Endodermal cell (in vitro differentiated cells): ENCODE measurements at regions not wholly inside any gene's neighbourhood (a gene's known extent, or its start where the extent isn't known, plus 50 kb on each side); places are given as distances from the start of the nearest gene placed in this dataset.

Source experiments
- DNase-seq: peaks from one replicate; pipeline ENCODE4 v3.0.0-alpha.2; 2017
- H3K27ac ChIP-seq: 2 replicates; pipeline ENCODE4 v1.5.1; 2013; ENCODE audit warnings: mild to moderate bottlenecking, low read depth, low read length, moderate library complexity
- H3K27me3 ChIP-seq: 2 replicates; pipeline ENCODE4 v1.6.1; 2013; ENCODE audit warnings: mild to moderate bottlenecking, low read length, moderate library complexity; ENCODE audit not compliant: insufficient read depth, control insufficient read depth, poor library complexity, severe bottlenecking
- H3K36me3 ChIP-seq: 2 replicates; pipeline ENCODE4 v1.7.0; 2013; ENCODE audit warnings: mild to moderate bottlenecking, low read length, moderate library complexity; ENCODE audit not compliant: control insufficient read depth, insufficient read depth
- H3K4me1 ChIP-seq: one replicate; pipeline ENCODE4 v1.7.0; 2013; ENCODE audit warnings: low read length; ENCODE audit not compliant: control insufficient read depth, insufficient read depth
- H3K4me3 ChIP-seq: 2 replicates; pipeline ENCODE4 v1.5.1; 2013; ENCODE audit warnings: mild to moderate bottlenecking, low read length, moderate library complexity
- H3K9ac ChIP-seq: 2 replicates; pipeline ENCODE4 v1.6.1; 2013; ENCODE audit warnings: mild to moderate bottlenecking, low read length, moderate library complexity; ENCODE audit not compliant: poor library complexity, severe bottlenecking; ENCODE audit errors: extremely low read depth
- H3K9me3 ChIP-seq: 2 replicates; pipeline ENCODE4 v1.6.1; 2013; ENCODE audit warnings: mild to moderate bottlenecking, low read length, moderate library complexity; ENCODE audit not compliant: control insufficient read depth
- H3K27ac Mint-ChIP-seq: 2 replicates; pipeline ENCODE4 v1.8.0; 2020; ENCODE audit warnings: mixed read lengths
- H3K27me3 Mint-ChIP-seq: 2 replicates; pipeline ENCODE4 v1.8.0; 2021; ENCODE audit warnings: mild to moderate bottlenecking, mixed read lengths; ENCODE audit not compliant: insufficient read depth
- H3K36me3 Mint-ChIP-seq: 2 replicates; pipeline ENCODE4 v1.8.0; 2020; ENCODE audit warnings: low read depth, mixed read lengths
- H3K4me1 Mint-ChIP-seq: 2 replicates; pipeline ENCODE4 v1.8.0; 2020; ENCODE audit warnings: mixed read lengths
- H3K4me3 Mint-ChIP-seq: 2 replicates; pipeline ENCODE4 v1.8.0; 2020; ENCODE audit warnings: mild to moderate bottlenecking, moderate library complexity, mixed read lengths
- H3K9me3 Mint-ChIP-seq: 2 replicates; pipeline ENCODE4 v1.8.0; 2020; ENCODE audit warnings: mild to moderate bottlenecking, mixed read lengths
- CTCF ChIP-seq: fragments of 200-600 bp; sonication (generic); conservative IDR thresholded peaks from 2 replicates; pipeline ENCODE4 v1.5.0; 2021; ENCODE audit warnings: antibody characterized with exemption, mild to moderate bottlenecking
- WGBS, 2 experiments: methylation state at CpG; one replicate each; pipeline versions ENCODE4 v1.1.5 to v1.1.7; 2013; ENCODE audit warnings: missing lambda C conversion rate in 2 of 2, mixed read lengths in 1 of 2; ENCODE audit not compliant: insufficient coverage in 1 of 2, insufficient read length in 1 of 2; 5-methylcytosine and 5-hydroxymethylcytosine counted together

GRCh38 chr1:14506471-14507255, 91.8 kb upstream of the KAZN start:
- H3K27me3 Mint-ChIP-seq = peaks cover 2% of the 10 kb centered on the region
- Histone ChIP-seq H3K27me3 (no peaks in the 10 kb centered on the region), H3K4me1 (no peaks in the 10 kb centered on the region), H3K36me3 (no peaks in the 10 kb centered on the region), H3K9me3 (no peaks in the 10 kb centered on the region), H3K4me3 (no peak overlapping the region), H3K27ac (no peak overlapping the region), H3K9ac (no peak overlapping the region)
- no peak overlapping the region for H3K4me3 Mint-ChIP-seq
- H3K4me1 Mint-ChIP-seq = peaks cover 6% of the 10 kb centered on the region
- no peaks in the 10 kb centered on the region for H3K9me3 Mint-ChIP-seq
- H3K36me3 Mint-ChIP-seq = no peaks in the 10 kb centered on the region
- peak; percentile 25 for DNase-seq
- WGBS, 2 experiments = 92 to 98% methylated on average over 6 to 11 of the region's 11 CpGs
- no peak overlapping the region for H3K27ac Mint-ChIP-seq
- no peak for TF ChIP-seq CTCF

- Mint-ChIP-seq H3K4me3 (no peak overlapping the region), H3K4me1 (peaks cover 11% of the 10 kb centered on the region), H3K9me3 (no peaks in the 10 kb centered on the region), H3K27ac (no peak overlapping the region), H3K36me3 (no peaks in the 10 kb centered on the region), H3K27me3 (peaks cover 2% of the 10 kb centered on the region)
- Histone ChIP-seq H3K27ac (no peak overlapping the region), H3K4me1 (no peaks in the 10 kb centered on the region), H3K4me3 (no peak overlapping the region), H3K27me3 (no peaks in the 10 kb centered on the region), H3K9me3 (no peaks in the 10 kb centered on the region), H3K9ac (no peak overlapping the region), H3K36me3 (no peaks in the 10 kb centered on the region)
- DNase-seq = no peak
- 89 to 100% methylated on average over 3 to 4 of the region's 5 CpGs for WGBS, 2 experiments
- TF ChIP-seq CTCF = no peak
Measured at GRCh38 chr1:14507262-14507661, 91.2 kb upstream of the KAZN start.

GRCh38 chr1:14508613-14509012, 89.9 kb upstream of the KAZN start:
- 92% methylated on average over 6 of the region's 6 CpGs for WGBS, 2 experiments
- Histone ChIP-seq H3K4me1 (no peaks in the 10 kb centered on the region), H3K27ac (no peak overlapping the region), H3K9ac (no peak overlapping the region), H3K4me3 (no peak overlapping the region), H3K36me3 (no peaks in the 10 kb centered on the region), H3K9me3 (no peaks in the 10 kb centered on the region), H3K27me3 (no peaks in the 10 kb centered on the region)
- TF ChIP-seq CTCF = no peak
- Mint-ChIP-seq H3K36me3 (no peaks in the 10 kb centered on the region), H3K4me1 (peaks cover 11% of the 10 kb centered on the region), H3K27ac (no peak overlapping the region), H3K27me3 (no peaks in the 10 kb centered on the region), H3K9me3 (no peaks in the 10 kb centered on the region), H3K4me3 (no peak overlapping the region)
- peak; percentile 19 for DNase-seq
